Esophagus squamous epithelium (tissue), 4 donors: ENCODE measurements at regions not wholly inside any gene's neighbourhood (a gene's known extent, or its start where the extent isn't known, plus 50 kb on each side); places are given as distances from the start of the nearest gene placed in this dataset.

Experiments
- POLR2A ChIP-seq, 4 donors: fragments of 450-650 bp; IDR thresholded peaks; one replicate each; pipeline ENCODE4 v1.6.1; 2017; ENCODE audit warnings: antibody characterized with exemption in 4 of 4, mild to moderate bottlenecking in 4 of 4, moderate library complexity in 3 of 4
- TF ChIP-seq, protein P1 (sequence below), 6 experiments: fragments of 450-650 bp in 4 of 6; fragments of 200-600 bp in 2 of 6; sonication (generic) in 2 of 6; IDR thresholded peaks; one replicate each; pipeline ENCODE4 v1.5.1; 2016 to 2019; ENCODE audit warnings: antibody characterized with exemption in 6 of 6, mild to moderate bottlenecking in 4 of 6, moderate library complexity in 4 of 6

DNA sequence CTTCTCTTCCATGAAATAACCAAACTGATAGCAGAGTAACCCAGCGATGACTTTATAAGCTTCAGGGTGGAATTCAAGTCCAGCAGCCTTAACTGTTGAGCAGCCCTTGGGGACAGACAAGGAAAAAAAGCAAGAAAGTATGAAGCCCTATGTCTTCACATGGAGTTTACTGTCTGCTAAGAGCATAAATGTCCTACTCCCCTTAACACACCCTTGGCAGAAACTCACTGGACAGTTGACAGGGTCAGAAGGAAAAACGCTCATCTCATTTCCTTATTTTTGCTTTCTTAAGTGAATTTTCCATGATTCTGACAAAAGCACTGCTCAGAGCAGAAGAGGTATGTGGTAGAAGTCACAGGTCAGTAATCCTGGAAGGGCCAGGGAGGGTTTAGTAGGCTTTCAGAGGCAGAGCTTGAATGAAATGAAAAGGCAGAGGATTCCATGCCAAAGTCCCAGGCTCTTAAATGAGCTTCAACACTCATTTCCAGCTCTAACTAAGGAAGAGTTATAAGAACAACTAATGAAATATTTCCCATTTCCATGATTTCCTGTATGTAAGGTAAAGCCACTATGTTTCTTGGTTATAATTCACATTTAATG lies 683.3 kb upstream of the KLHL29 start:
- TF ChIP-seq, protein P1, sequence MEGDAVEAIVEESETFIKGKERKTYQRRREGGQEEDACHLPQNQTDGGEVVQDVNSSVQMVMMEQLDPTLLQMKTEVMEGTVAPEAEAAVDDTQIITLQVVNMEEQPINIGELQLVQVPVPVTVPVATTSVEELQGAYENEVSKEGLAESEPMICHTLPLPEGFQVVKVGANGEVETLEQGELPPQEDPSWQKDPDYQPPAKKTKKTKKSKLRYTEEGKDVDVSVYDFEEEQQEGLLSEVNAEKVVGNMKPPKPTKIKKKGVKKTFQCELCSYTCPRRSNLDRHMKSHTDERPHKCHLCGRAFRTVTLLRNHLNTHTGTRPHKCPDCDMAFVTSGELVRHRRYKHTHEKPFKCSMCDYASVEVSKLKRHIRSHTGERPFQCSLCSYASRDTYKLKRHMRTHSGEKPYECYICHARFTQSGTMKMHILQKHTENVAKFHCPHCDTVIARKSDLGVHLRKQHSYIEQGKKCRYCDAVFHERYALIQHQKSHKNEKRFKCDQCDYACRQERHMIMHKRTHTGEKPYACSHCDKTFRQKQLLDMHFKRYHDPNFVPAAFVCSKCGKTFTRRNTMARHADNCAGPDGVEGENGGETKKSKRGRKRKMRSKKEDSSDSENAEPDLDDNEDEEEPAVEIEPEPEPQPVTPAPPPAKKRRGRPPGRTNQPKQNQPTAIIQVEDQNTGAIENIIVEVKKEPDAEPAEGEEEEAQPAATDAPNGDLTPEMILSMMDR (IDR thresholded peaks at IDR 0.05), result no peak
- TF ChIP-seq POLR2A (IDR thresholded peaks at IDR 0.05), result no peak
